K562 (cell line): ENCODE measurements at regions not wholly inside any gene's neighbourhood (a gene's known extent, or its start where the extent isn't known, plus 50 kb on each side); places are given as distances from the start of the nearest gene placed in this dataset.

Source experiments
- ATAC-seq: fragments of 200-7000 bp; cut with Tn5 transposase; 3 replicates; pipeline ENCODE4 v1.9.1; 2020; ENCODE audit warnings: moderate library complexity
- BruUV-seq: library from RNA; stranded (reverse); fragments of 400-500 nt; replicated peaks from 2 replicates; lab custom pipeline; 2021; lab: Mats Ljungman, UMichigan
- CTCF ChIA-PET: fragments of 300-600 bp; formaldehyde crosslinking; extraction: SDS; loops from one replicate; lab custom pipeline; 2021; ENCODE audit warnings: low intra/inter-chr PET ratio; lab: Yijun Ruan, JAX
- POLR2A ChIA-PET: fragments of 300-600, 350-650 bp; sonication (Branson Sonifier 250); formaldehyde crosslinking; extraction: SDS; loops from one replicate; lab custom pipeline; 2021; ENCODE audit warnings: antibody characterized with exemption, inconsistent platforms; lab: Yijun Ruan, JAX
- DNase-seq, 4 experiments: peaks; one replicate each; pipeline versions ENCODE4 v3.0.0 to v3.0.0-alpha.2; 2011 to 2018; ENCODE audit warnings: low spot score in 3 of 4, mixed read lengths in 3 of 4; ENCODE audit errors: extremely low read depth in 1 of 4
- FAIRE-seq: peaks from 2 replicates; lab custom pipeline; 2011; peaks lifted over from hg19 to GRCh38; lab: Jason Lieb, UNC
- H2AFZ ChIP-seq: 2 replicates; pipeline ENCODE4 v1.6.0; 2011; ENCODE audit warnings: low read depth, low read length, control low read depth, inconsistent platforms
- H3K27ac ChIP-seq: fragments of 200-600 bp; 3 replicates; pipeline ENCODE4 v1.8.0; 2011; ENCODE audit warnings: low read depth, mild to moderate bottlenecking, control low read depth, inconsistent platforms, low read length, moderate library complexity, mixed read lengths; ENCODE audit errors: extremely low read depth
- H3K27me3 ChIP-seq, 2 experiments: fragments of 300-600 bp in 1 of 2; 2 replicates in 1 of 2; 3 replicates in 1 of 2; pipeline versions ENCODE4 v1.6.0 to v1.8.0; 2011; ENCODE audit warnings: inconsistent platforms in 2 of 2, low read length in 2 of 2, mild to moderate bottlenecking in 1 of 2, mixed read lengths in 1 of 2, moderate library complexity in 1 of 2; ENCODE audit not compliant: control insufficient read depth in 2 of 2, insufficient read depth in 2 of 2
- H3K36me3 ChIP-seq: fragments of 300-600 bp; 3 replicates; pipeline ENCODE4 v1.8.0; 2011; ENCODE audit warnings: mild to moderate bottlenecking, low read length, inconsistent platforms; ENCODE audit not compliant: control insufficient read depth, insufficient read depth
- H3K4me1 ChIP-seq, 2 experiments: fragments of 200-600 bp in 1 of 2; replicated peaks in 1 of 2; 2 replicates in 1 of 2; 3 replicates in 1 of 2; pipeline versions ENCODE4 v1.5.1 to v1.8.0; 2011; ENCODE audit warnings: inconsistent platforms in 2 of 2, low read length in 2 of 2, mild to moderate bottlenecking in 1 of 2, mixed read lengths in 1 of 2, moderate library complexity in 1 of 2; ENCODE audit not compliant: control insufficient read depth in 2 of 2, insufficient read depth in 2 of 2
- H3K4me2 ChIP-seq: 2 replicates; pipeline ENCODE4 v1.6.1; 2011; ENCODE audit warnings: low read length, control low read depth, inconsistent platforms, mixed read lengths; ENCODE audit not compliant: insufficient read depth
- H3K4me3 ChIP-seq: fragments of 200-600 bp; sonication (generic), shearing (Covaris generic); 2 replicates; pipeline ENCODE4 v1.5.1; 2016; ENCODE audit warnings: control low read depth, inconsistent platforms
- H3K79me2 ChIP-seq: fragments of 200-600 bp; 3 replicates; pipeline ENCODE4 v1.8.0; 2011; ENCODE audit warnings: low read length, inconsistent platforms; ENCODE audit not compliant: control insufficient read depth, insufficient read depth
- H3K9ac ChIP-seq, 2 experiments: 2 replicates each; pipeline versions ENCODE4 v1.6.0 to v1.6.1; 2011; ENCODE audit warnings: low read depth in 2 of 2, low read length in 2 of 2, control low read depth in 1 of 2, inconsistent platforms in 1 of 2, mild to moderate bottlenecking in 1 of 2, mixed read lengths in 1 of 2; ENCODE audit not compliant: insufficient read depth in 1 of 2
- H3K9me1 ChIP-seq: one replicate; pipeline ENCODE4 v1.6.0; 2011; ENCODE audit warnings: inconsistent platforms, mild to moderate bottlenecking, low read length, moderate library complexity; ENCODE audit not compliant: control insufficient read depth, insufficient read depth
- H3K9me3 ChIP-seq: replicated peaks from 2 replicates; pipeline ENCODE4 v1.5.1; 2011; ENCODE audit warnings: low read depth, low read length, inconsistent platforms; ENCODE audit not compliant: control insufficient read depth, insufficient read depth
- H4K20me1 ChIP-seq: replicated peaks from 2 replicates; pipeline ENCODE4 v1.6.1; 2011; ENCODE audit warnings: low read length, inconsistent platforms, mixed read lengths; ENCODE audit not compliant: control insufficient read depth, insufficient read depth
- CBX8 ChIP-seq: fragments of 200-600 bp; sonication (generic); IDR thresholded peaks from 2 replicates; pipeline ENCODE4 v1.6.1; 2012; ENCODE audit warnings: borderline replicate concordance, mixed run types, low read depth, mild to moderate bottlenecking, moderate library complexity, mixed read lengths, low read length, control low read depth, inconsistent platforms; ENCODE audit not compliant: poor library complexity, severe bottlenecking; ENCODE audit errors: extremely low read depth
- KLF1 ChIP-seq: fragments of 450-650 bp; IDR thresholded peaks from 2 replicates; pipeline ENCODE4 v1.6.1; 2016; ENCODE audit warnings: missing genetic modification characterization, missing compliant biosample characterization
- MIER1 ChIP-seq: fragments of 450-650 bp; IDR thresholded peaks from 2 replicates; pipeline ENCODE4 v1.6.1; 2016; ENCODE audit warnings: antibody characterized with exemption, mild to moderate bottlenecking, low read depth
- NFXL1 ChIP-seq: fragments of 450-650 bp; formaldehyde crosslinking; IDR thresholded peaks from 2 replicates; pipeline ENCODE4 v1.4.0; 2021; ENCODE audit warnings: mild to moderate bottlenecking
- RCOR1 ChIP-seq, 2 experiments: IDR thresholded peaks; 2 replicates each; pipeline ENCODE4 v1.6.1; 2012; ENCODE audit warnings: low read depth in 2 of 2, low read length in 2 of 2, borderline replicate concordance in 1 of 2, improper control_type of control experiment in 1 of 2
- SNIP1 ChIP-seq: fragments of 450-650 bp; IDR thresholded peaks from 2 replicates; pipeline ENCODE4 v1.7.1; 2017; ENCODE audit warnings: low read depth, mild to moderate bottlenecking
- THRA ChIP-seq: fragments of 450-650 bp; IDR thresholded peaks from 2 replicates; pipeline ENCODE4 v1.6.1; 2017; ENCODE audit warnings: mild to moderate bottlenecking, moderate library complexity
- WGBS: fragments of 100-300 bp; shearing (Covaris generic); methylation state at CpG from one replicate; pipeline ENCODE4 v1.1.6; 2016; ENCODE audit warnings: low coverage, mixed read lengths; ENCODE audit not compliant: insufficient coverage; ENCODE audit errors: missing lambda C conversion rate; 5-methylcytosine and 5-hydroxymethylcytosine counted together
- in situ Hi-C: fragments of 300-500 bp; cut with MboI; formaldehyde crosslinking; loops from 4 replicates; pipeline ENCODE4 v1.15.0; 2018; ENCODE audit warnings: inconsistent platforms, mixed read lengths
- intact Hi-C: fragments of 100-400 bp; cut with micrococcal nuclease; formaldehyde crosslinking; loops from 2 replicates; pipeline ENCODE4 v1.14.2; 2022

- TF ChIP-seq KLF1 (tag) (no peak), SNIP1 (no peak), RCOR1 (IDR thresholded peaks at IDR 0.05; ENCODE audit: borderline replicate concordance in 1 of 2, low read depth in 2 of 2, low read length in 2 of 2) (no peak), NFXL1 (no peak), CBX8 (no peak)
Measured at GRCh38 chr12:58657190-58657589, 263.1 kb downstream of the LRIG3 start (continued).

DNA sequence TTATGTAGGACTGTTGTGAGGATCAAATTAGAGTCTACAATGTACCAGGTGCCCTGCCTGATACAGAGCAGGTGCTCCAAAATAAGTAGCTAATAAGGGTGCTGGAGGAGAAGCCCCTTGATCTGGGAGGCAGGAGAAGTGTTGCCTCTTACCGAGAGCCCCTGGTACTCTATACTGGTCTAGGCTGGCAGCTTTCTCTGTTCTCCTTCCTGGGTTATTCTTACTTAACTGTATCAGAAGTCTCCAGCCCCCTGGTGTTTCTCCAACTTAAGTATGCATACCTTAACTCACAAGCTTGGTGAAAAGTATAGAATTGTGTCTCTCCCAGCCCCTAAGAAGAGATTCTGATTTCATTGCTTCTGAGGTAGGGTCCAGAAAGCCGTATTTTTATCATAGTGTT is 254.9 kb downstream of the LRIG3 start:
- no peaks in the 10 kb centered on the region for H3K36me3 ChIP-seq
- POLR2A ChIA-PET = no interaction called here
- intact Hi-C loops = no loop called here
- H3K9me1 ChIP-seq = no peaks in the 10 kb centered on the region
- DNase-seq (no peak), ATAC-seq (no peak)
- H3K79me2 ChIP-seq = no peaks in the 10 kb centered on the region
- H4K20me1 ChIP-seq = no peaks in the 10 kb centered on the region
- H3K4me2 ChIP-seq = no peak overlapping the region
- no TSS peak for BruUV-seq
- no peaks in the 10 kb centered on the region for H3K4me1 ChIP-seq
- no peaks in the 10 kb centered on the region for H3K9me3 ChIP-seq
- TF ChIP-seq THRA = no peak
- no peak for TF ChIP-seq MIER1
- TF ChIP-seq, all 486 proteins: peak for 0
- Histone ChIP-seq H3K4me3 (no peak overlapping the region), H2AFZ (no peak overlapping the region), H3K27me3 (no peaks in the 10 kb centered on the region), H3K27ac (no peak overlapping the region), H3K9ac (no peak overlapping the region)
- no peak for FAIRE-seq
- CTCF ChIA-PET = no interaction called here
- WGBS = 0% methylated on average over 2 of the region's 2 CpGs
- in situ Hi-C loops = no loop called here
